UCSD-AML1 (cell line): ENCODE measurements at regions not wholly inside any gene's neighbourhood (a gene's known extent, or its start where the extent isn't known, plus 50 kb on each side); places are given as distances from the start of the nearest gene placed in this dataset.

Experiments used
- DNase-seq: peaks from one replicate; lab custom pipeline; 2025; ENCODE audit not compliant: unreplicated experiment; lab: John Stamatoyannopoulos, UW

DNA sequence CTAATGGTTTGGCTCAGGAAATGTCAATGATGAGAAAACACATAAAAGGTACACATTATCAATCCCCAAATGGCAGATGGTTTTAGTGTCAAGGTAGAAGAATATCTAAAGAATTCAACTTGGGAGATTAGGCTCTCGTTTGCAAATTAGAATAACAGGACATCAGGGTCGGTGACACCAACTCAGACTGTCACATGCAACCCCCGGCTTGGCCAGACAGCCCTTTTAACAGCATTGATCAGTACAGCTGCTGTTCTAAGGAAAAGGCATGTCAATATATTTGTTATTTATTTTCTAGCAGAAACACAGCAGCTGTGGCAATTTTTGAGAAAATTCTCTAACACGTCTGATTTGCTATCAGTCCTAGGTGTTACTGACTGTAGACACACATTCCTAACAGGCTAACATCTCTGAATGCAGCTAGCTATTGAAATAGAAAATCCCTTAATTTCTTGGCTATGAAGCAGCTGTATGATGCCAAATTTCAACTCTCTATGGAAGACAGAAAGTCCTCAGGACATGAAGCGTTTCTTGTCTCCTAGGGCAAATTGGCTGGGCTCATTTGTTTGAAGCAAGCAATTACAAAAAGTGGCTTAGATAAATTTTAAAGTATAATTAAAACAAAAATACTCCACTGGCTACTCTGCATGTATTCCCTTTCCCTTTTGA is 269.0 kb upstream of the CXXC4 start:
- DNase-seq: no peak

DNA sequence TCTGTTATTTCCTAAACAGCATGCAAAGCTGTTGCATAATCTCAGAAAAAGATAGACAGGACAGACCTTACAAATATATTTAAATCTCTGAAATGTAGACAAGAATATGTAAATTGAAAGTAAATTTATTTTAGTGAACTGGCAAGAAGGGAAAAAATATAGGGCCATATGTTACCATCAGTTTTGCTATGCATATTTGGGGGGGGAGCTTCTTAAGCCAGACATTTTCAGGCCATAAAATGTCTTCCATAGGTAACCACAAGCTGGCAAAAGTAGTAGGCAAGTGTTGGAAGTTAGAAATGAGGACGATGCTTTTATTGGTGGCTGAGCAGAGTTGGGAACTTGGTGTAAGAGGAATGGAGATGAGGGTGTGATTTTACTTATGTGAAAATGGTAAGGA is 272.0 kb upstream of the CXXC4 start:
- DNase-seq: no peak

DNA sequence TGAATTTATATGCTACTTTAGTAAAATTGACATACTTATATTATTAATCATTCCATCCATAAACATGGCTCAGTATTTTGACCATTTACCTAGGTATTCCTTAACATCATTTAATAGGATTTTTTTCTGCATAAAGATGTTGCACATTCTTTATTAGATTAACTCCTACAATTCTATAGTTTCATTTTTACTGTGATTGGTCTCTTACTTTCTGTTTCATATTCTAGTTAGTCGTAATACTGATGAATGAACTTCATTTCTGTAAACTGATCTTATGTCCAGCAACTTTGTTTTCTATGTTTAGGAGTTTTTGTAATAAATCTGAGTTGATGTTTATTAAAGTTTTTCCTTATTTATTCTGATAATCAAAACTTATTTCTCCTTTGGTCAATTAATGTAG is 278.2 kb upstream of the CXXC4 start:
- DNase-seq: no peak

DNA sequence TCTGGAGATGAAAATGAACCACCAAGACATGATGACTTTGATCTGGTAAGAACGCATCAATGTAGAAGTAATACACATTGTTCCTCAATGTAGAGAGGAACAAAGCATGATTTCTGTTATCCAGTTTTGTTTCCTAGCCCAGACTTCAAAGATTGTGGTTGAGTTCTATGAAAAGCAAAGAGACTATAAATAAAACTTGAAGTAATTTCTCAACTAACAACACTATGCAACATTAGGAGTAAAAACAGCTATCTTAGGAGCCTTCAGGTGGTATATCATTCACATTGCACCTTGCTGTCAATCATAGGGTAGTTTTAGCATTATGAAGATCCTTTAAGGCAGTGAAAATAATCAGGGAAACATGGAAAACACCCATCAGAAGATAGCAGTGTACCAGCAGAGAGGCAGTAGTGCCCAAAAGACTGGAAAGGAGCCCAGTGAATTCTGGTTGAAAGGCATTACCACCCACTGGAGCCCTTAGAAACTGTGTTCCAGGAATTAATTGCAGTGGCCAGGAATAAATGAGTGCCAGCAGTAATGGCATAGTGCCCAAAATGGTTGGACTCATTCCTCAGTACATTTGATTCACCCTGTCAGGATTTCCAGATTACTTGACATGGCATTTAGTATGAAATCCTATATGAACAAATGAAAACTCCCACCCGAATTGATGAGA is 300.7 kb upstream of the CXXC4 start:
- no peak for DNase-seq

DNA sequence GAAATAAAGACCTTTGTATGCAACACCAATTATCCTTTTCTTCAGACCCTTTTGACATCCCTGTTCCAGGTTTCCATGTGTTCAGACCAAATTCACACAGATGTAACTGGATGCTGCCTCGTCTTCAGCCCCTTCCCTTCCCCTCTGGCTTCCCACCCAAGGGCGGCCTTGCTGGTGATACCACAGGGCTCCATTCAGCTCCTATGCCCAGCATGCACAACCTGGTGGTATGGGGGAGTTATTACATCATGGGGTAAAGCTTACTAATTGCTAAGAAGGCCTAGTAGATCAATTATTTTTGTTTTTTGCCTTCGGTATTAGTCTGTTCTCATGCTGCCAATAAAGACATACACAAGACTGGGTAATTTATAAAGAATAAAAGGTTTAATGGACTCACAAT is 317.0 kb upstream of the CXXC4 start:
- no peak for DNase-seq

DNA sequence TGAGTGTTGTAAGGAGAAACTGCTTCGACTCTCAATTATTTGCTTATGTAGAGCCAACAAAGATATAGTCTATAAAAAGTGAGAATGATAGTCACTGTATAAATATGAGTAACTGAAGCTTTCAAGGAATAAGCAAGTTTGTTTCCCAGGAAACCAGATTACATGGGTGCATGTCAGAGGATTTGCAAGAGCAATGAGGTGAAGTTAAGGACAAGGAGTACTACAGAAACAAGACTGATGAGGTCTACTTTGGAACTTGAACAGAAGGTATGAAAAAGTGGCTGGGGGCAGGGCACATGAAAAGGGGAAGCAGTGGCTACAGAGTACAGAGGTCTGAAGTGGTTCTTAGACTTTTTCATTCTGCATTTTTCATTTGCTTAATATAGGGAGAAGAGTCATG is 321.0 kb upstream of the CXXC4 start:
- no peak for DNase-seq

DNA sequence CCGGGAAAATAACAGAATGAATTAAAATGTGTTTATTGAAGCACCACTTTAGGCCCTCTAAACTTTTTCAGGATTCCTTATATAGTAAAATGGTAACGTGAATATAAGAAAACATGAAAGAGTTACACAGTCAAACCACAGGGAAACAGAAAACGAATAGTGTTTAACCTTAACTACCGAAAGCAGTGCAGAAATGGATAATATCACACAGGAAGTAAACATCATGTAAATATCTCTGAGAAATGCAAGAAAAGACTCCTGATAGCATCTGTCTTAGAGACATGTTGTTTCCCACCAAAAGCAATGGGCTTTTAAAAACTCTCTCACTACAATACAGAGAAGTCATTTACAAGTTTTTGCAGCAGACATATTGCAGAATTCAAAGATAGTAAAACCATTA is 323.9 kb upstream of the CXXC4 start:
- DNase-seq: no peak

DNA sequence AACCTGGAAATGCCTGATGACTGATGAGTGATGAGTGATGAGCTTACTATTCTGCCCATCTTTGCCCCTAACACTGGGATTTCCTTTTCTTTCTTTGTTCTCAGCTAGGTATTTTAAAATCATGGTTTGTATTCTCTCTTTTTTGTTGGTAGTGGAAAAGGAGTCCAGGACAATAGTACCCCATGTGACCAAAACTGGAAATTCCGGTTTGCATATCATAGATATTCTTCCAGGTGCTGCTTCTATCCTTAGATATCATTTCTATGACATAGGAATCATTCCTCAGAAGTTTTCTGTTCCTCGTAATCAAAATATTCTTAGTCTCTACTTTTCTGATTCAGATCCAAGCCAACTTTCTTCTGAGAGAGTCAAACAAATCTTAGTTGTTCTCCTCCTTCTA is 320.5 kb upstream of the TET2 start:
- no peak for DNase-seq

DNA sequence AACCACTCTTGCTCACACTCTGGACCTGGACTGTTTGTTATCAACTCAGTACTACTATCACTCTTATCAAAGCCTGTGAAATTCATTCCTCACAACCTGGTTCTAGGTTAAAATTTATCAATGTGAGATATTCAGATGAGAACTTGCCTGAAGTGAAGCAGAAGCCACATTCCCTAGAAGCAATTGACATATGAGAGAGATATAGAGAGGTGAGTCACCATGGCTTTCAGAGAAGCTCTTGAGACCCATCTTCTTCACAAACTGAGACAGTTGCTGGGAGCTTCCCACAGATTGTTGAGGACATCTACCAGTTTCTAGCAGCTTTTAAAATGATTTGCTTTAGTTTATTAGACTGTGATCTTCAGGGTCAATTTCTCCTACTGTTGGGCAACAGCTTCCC is 316.9 kb upstream of the TET2 start:
- no peak for DNase-seq

DNA sequence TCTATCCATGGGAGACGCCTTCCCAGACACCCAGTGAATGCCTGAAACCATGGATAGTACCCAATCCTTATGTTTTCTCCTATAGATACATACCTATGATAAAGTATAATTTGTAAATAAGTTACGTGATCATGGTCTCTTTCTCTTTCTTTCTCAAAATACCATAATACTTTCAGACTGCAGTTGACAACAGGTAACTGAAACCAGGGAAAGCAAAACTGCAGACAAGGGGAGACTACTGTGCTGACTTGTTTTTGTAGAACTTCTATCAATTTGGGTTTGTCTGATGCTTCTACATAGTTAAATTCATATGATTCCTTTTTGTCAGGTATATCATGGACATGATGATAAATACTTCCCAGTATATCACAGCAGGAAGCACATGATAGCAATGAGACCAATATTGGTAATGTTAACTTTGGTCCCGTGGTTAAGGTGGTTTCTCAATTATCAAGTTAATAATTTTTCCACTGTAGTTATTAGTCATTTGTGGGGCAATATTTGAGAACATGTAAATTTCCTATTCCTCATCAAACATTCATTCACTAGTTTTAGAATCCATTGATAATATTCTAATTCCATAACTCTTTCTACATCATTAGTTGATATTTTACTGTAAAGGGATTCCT is 298.0 kb upstream of the TET2 start:
- no peak for DNase-seq

DNA sequence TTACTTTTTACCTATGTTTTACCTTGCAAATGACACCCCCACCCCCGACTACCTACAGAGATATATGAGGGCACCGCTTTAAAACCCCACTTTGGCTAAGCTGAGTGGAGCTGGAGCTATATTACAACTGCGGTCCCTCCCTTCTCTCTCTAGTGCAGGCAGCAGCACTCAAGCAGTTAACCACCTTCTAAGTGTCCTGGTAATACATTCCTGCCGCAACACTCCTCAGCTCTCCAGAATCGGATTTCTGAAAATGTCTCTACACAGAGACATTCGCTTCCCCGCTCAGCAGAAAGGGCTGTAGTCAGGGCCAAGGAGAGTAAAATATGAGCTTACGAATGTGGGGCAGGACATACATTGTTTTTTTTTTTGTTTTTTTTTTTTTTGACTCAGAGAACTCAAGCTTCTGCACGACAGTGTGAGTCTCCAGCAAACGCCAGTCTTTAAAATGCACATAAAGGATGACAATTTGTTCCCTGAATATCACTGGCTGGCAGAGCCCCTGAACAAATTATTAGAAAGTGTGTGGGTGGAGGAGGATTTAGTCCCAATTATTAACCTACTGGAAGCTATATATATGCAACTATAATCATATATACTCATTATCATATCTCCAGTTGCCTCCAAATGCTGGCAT is 287.0 kb upstream of the TET2 start:
- no peak for DNase-seq

DNA sequence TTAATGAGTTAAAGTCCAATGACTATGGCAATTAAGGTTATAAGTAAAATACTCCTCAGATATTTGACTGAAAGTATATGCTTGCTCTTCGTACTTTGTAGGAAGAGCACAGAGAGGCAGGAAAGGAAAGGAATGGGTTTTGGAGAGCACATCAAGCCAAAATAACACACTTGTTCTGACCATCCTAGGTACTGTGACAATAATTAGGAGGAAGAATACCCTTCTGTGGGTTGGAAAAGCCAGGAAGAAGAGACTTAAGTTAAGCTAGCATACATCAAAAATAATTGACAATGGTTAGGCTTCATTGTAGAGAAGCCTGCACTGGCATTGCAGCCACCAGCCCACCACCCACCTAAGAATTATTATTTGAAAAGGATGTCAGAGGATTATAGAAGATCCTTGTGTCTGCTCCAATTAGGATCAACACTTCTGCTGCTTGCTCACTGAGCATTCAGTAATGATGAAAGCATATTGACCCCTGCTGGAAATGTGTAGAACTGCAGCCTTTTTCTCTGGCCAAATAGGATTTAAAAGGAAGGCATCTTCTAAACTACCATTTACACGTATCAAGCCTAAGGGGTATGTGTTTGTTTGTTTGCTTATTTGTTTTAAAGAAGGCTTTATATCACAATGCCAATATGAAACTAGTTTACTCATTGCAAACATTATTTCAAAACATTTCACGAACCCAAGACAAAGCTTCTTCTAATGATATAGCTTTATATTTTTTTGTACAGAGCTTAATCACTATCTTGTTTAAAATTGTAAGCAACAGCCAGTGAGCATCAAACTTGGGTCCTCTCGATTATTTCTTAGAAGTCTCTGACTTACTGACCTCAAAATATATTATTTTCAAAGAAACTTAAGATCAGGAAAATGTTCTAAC is 286.2 kb upstream of the TET2 start:
- DNase-seq: no peak

DNA sequence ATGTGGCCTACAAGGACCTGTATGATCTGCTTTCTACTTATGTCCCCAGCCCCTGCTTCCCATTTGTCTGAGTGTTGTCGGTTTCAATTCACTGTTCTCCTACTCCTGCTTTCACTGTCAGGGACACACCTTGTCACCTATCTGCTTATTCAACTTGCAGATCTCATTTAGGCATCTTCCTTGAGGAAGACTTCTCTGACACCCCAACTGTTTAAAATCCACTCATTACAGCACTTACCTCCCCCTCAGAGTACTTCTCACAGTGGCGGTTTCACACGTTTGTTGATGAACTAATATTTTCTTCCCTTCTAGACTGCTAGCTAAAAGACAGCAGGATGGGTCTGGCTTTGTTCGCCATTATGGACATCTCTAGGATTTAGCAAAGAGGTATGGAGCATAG is 279.9 kb upstream of the TET2 start:
- DNase-seq: no peak

DNA sequence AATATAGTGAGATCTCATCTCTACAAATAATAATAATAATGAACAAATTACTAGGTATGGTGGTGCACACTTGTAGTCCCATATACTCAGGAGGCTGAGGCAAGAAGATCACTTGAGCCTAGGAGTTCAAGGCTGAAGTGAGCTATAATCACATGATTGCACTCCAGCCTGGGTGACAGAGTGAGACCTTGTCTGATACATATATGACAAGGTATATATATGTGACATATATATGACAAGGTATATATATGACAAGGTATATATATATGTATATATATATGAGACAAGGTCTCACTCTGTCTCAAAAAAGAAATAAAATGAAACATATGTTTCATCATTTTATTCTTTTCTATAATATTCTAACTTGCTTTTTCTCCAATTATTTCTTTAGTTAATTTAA is 278.1 kb upstream of the TET2 start:
- no peak for DNase-seq

DNA sequence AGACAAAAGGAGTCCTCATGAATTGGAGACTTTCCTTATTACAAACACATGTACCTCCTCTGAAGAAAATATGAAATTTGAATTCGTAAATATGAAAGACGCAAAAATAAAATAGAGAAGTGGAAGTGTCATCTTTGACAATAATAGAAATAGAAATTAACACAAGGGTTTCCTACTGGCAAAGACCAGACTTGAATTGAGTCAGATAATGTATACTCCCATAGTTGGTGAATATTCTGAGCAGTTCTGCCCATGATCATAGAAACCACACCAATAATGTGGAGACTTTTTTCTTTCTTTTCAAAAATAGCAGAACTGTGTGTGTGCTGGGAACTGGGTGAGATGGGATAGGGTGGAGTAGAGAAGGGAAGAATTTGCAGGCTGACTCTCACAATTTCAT is 277.7 kb upstream of the TET2 start:
- no peak for DNase-seq

DNA sequence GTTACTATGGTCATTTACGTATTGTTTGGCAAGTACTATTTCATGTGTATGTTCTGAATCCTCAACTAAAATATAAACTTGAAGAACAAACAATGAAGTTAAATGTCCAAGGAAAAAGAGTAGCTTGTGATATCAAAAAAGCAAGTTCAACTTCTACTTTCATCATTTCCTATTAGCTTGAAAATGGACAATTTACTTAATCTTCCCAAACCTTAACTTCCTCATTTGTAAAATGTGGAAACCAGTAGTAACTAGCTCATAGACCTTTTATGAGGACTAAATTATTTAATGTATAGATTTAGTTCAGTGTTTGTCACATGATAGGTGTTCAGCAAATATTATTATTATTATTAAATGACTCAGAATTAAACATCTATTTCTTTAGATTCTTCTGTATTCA is 276.8 kb upstream of the TET2 start:
- no peak for DNase-seq

DNA sequence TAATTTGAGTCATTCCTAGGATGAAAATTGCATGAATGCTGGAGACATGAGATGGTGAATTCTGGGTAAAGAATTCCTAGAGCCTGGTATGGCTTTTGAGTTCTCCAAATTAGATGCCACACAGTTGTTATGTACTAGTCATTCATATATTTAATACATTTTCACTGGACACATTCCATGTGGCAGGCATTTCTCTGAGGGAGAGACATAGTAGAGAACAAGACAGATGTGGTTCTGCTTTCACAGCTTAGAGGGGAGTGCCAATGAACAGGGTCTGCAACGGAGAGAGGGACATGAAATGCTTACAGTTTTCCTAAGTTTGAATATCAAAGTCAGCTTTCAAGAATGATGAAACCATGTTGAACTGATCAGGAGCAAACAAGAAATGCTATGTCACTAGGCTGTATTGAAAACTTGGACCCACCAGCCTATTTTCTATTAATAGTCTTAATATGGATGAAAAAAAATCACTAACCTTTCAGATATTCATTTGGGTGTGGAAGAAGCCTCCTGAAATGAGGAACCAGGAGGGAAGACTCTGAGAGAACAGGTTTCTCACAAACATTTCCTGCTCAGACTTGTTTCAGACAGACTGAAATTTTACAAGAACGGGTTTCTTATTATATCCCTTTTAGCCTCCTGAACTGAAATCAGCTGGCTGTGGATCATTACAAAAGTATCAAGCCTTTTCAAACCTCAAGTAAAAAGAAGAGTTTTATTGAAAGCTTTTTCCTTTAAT is 276.0 kb upstream of the TET2 start:
- DNase-seq: no peak

DNA sequence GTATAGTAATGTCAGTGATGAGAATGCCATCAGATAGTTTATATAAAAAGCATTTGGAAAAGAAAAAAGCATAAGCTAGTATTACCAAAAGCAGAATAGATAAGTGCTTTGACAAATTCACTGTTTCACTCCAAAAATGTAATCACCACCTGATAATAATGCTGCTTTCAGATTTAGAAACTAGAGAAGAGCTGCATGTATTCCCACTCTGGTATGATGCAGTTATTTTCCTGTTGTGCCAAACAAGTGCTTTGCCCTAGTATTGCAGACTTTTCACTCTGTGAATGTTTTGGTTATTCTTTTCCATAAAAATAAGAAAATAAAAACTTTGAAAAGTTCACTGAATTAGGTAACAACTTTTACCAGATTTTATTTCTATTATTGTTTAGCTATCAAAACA is 267.7 kb upstream of the TET2 start:
- no peak for DNase-seq

DNA sequence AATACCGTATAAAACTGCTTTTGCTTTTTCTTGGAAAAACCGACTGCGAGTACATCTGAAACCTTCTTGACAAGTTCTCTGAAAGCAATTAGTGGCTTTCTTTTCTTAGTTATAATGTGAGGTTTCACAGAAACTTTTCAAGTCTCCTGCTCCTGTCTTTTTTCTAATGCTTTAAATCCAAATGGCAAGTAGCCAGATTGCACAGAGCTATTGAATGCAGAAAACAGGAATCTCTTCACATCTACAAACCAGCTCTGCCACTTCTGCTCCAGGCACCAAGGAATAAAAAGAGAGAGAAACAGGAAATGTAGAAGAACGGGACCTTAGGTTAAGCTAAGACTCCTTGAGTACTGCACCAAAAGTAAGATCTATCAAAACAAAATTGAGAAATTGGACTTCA is 267.3 kb upstream of the TET2 start:
- no peak for DNase-seq

DNA sequence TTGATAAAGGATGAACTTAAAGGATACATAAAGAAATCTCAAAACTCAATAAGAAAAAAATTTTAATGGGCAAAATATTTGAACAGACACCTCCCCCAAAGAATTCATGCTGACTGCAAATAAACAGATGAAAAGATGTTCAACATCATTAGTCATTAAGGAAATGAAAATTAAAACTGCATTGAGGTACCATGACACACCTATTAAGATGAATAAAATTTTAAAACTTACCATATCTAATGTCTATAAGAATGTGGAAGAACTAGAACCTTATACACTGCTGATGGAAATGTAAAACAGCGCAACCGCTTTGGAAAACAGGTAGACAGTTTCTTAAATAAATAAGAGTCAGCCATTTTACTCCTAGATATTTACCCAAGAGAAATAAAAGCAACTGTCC is 266.8 kb upstream of the TET2 start:
- DNase-seq: no peak
